PC-3 (cell line): ENCODE measurements at regions not wholly inside any gene's neighbourhood (a gene's known extent, or its start where the extent isn't known, plus 50 kb on each side); places are given as distances from the start of the nearest gene placed in this dataset.

Experiments used
- ATAC-seq: fragments of 200-7000 bp; cut with Tn5 transposase; 2 replicates; pipeline ENCODE4 v1.9.1; 2020; ENCODE audit warnings: mild to moderate bottlenecking, moderate library complexity
- BruUV-seq: library from RNA; stranded (reverse); fragments of 400-500 nt; replicated peaks from 2 replicates; lab custom pipeline; 2021; lab: Mats Ljungman, UMichigan
- CTCF ChIA-PET: fragments of 300-600 bp; sonication (Branson Sonifier 250); formaldehyde crosslinking; loops from one replicate; lab custom pipeline; 2022; ENCODE audit warnings: antibody characterized with exemption; lab: Charles Lee
- POLR2A ChIA-PET: fragments of 300-600 bp; sonication (Branson Sonifier 250); formaldehyde crosslinking; loops from one replicate; lab custom pipeline; 2022; ENCODE audit warnings: antibody characterized with exemption; ENCODE audit not compliant: unreplicated experiment; lab: Charles Lee
- DNase-seq: peaks from one replicate; pipeline ENCODE4 v3.0.0-alpha.2; 2015
- H2AFZ ChIP-seq: fragments of 300-600 bp; sonication (generic); 2 replicates; pipeline ENCODE4 v1.6.0; 2016; ENCODE audit warnings: antibody characterized with exemption, low read length
- H3F3A ChIP-seq: fragments of 300-600 bp; sonication (generic); one replicate; pipeline ENCODE4 v1.6.0; 2017; ENCODE audit warnings: antibody characterized with exemption, low read length, control low read depth, mild to moderate bottlenecking; ENCODE audit not compliant: unreplicated experiment
- H3K27ac ChIP-seq: fragments of 300-600 bp; sonication (generic); 2 replicates; pipeline ENCODE4 v1.5.1; 2016; ENCODE audit warnings: mild to moderate bottlenecking, low read length
- H3K27me3 ChIP-seq: fragments of 300-600 bp; sonication (generic); 2 replicates; pipeline ENCODE4 v1.6.1; 2016; ENCODE audit warnings: low read length, mixed read lengths
- H3K36me3 ChIP-seq: fragments of 300-600 bp; sonication (generic); 2 replicates; pipeline ENCODE4 v1.6.1; 2016; ENCODE audit warnings: low read depth, mixed run types, low read length, mixed read lengths
- H3K4me1 ChIP-seq: fragments of 300-600 bp; sonication (generic); 2 replicates; pipeline ENCODE4 v1.5.1; 2016; ENCODE audit warnings: low read length; ENCODE audit not compliant: insufficient read depth
- H3K4me2 ChIP-seq: fragments of 300-600 bp; sonication (generic); 2 replicates; pipeline ENCODE4 v1.6.0; 2016; ENCODE audit warnings: low read length
- H3K4me3 ChIP-seq: fragments of 300-600 bp; sonication (generic); 2 replicates; pipeline ENCODE4 v1.5.1; 2016; ENCODE audit warnings: mild to moderate bottlenecking, low read length, mixed read lengths
- H3K79me2 ChIP-seq: fragments of 300-600 bp; sonication (generic); 2 replicates; pipeline ENCODE4 v1.6.1; 2017; ENCODE audit warnings: low read length, mixed read lengths
- H3K9ac ChIP-seq: fragments of 300-600 bp; sonication (generic); 2 replicates; pipeline ENCODE4 v1.6.0; 2016; ENCODE audit warnings: mild to moderate bottlenecking, low read length
- H3K9me2 ChIP-seq: fragments of 300-600 bp; sonication (generic); replicated peaks from 2 replicates; pipeline ENCODE4 v1.6.1; 2016; ENCODE audit warnings: mixed run types, low read length, mixed read lengths
- H3K9me3 ChIP-seq: fragments of 300-600 bp; sonication (generic); 2 replicates; pipeline ENCODE4 v1.6.1; 2016; ENCODE audit warnings: low read length, mixed read lengths
- H4K20me1 ChIP-seq: fragments of 300-600 bp; sonication (generic); 2 replicates; pipeline ENCODE4 v1.6.1; 2016; ENCODE audit warnings: low read length, mixed read lengths
- CTCF ChIP-seq: fragments of 300-600 bp; sonication (generic); conservative IDR thresholded peaks from 2 replicates; pipeline ENCODE4 v1.5.1; 2017; ENCODE audit warnings: antibody characterized with exemption, low read depth, mild to moderate bottlenecking, low read length
- EZH2 ChIP-seq: fragments of 300-600 bp; sonication (generic); IDR thresholded peaks from one replicate; pipeline ENCODE4 v1.6.1; 2017; ENCODE audit warnings: antibody characterized with exemption, mild to moderate bottlenecking, low read length; ENCODE audit not compliant: unreplicated experiment
- EZH2phosphoT487 ChIP-seq: fragments of 300-600 bp; sonication (generic); IDR thresholded peaks from 2 replicates; pipeline ENCODE4 v1.6.1; 2018; ENCODE audit warnings: mild to moderate bottlenecking, antibody characterized with exemption, low read length, borderline replicate concordance
- intact Hi-C: fragments of 100-400 bp; cut with micrococcal nuclease; formaldehyde crosslinking; loops from 2 replicates; pipeline ENCODE4 v1.9.0; 2023

- CTCF ChIA-PET = no interaction called here
- no peaks in the 10 kb centered on the region for H3K4me1 ChIP-seq
- no peak for DNase-seq
- H3K4me2 ChIP-seq = no peak overlapping the region
- no peak for TF ChIP-seq EZH2phosphoT487
- no peak for TF ChIP-seq CTCF
- no peak for TF ChIP-seq EZH2
- no peaks in the 10 kb centered on the region for H3K27me3 ChIP-seq
- no peak overlapping the region for H3K9ac ChIP-seq
- no peaks in the 10 kb centered on the region for H3K9me2 ChIP-seq
- H3K79me2 ChIP-seq = no peaks in the 10 kb centered on the region
- intact Hi-C loops = no loop called here
- no peak for ATAC-seq
- H3K4me3 ChIP-seq = no peak overlapping the region
- no TSS peak for BruUV-seq
- no peak overlapping the region for H2AFZ ChIP-seq
- peaks cover 9% of the 10 kb centered on the region; the same call in 1 of the 2 replicates for H3K9me3 ChIP-seq
- H3K36me3 ChIP-seq = no peaks in the 10 kb centered on the region
- H3F3A ChIP-seq = no peaks in the 10 kb centered on the region
- no peak overlapping the region for H3K27ac ChIP-seq
- POLR2A ChIA-PET = interaction anchor here (0.5 kb wide), 1 partner anchor 457 kb away, joined by 12 read pairs; no protein-coding TSS in a partner anchor
- no peaks in the 10 kb centered on the region for H4K20me1 ChIP-seq
Measured at GRCh38 chr2:38125842-38126241, 49.9 kb upstream of the CYP1B1 start.
